ENCODE measurements at regions not wholly inside any gene's neighbourhood (a gene's known extent, or its start where the extent isn't known, plus 50 kb on each side); places are given as distances from the start of the nearest gene placed in this dataset.

DNA sequence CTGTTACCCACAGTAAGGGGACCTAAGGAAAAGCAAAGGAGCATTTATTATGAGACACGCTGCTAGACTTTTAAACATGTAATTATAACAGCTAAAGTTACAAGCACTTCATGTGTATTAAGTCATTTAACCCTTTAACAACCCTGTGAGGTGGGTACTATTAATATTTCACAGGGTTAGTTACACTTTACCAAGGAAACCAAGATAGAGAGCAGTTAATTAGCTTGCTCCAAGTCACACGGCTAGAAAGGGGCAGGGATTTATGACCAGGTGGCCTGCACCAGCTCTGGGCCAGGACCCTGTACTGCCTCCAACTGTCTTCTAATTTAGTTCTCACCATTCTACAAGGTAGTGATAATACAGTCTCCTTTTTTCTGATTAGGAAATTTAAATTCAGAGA, 74.9 kb downstream of the RPL27A start:
- no peak overlapping the region for H3K4me3 ChIP-seq (replicated peaks; ENCODE audit: insufficient read depth, low read length)
- TF ChIP-seq POLR2AphosphoS5 (IDR thresholded peaks at IDR 0.05; ENCODE audit: low read depth), result no peak
- TF ChIP-seq, protein P1, sequence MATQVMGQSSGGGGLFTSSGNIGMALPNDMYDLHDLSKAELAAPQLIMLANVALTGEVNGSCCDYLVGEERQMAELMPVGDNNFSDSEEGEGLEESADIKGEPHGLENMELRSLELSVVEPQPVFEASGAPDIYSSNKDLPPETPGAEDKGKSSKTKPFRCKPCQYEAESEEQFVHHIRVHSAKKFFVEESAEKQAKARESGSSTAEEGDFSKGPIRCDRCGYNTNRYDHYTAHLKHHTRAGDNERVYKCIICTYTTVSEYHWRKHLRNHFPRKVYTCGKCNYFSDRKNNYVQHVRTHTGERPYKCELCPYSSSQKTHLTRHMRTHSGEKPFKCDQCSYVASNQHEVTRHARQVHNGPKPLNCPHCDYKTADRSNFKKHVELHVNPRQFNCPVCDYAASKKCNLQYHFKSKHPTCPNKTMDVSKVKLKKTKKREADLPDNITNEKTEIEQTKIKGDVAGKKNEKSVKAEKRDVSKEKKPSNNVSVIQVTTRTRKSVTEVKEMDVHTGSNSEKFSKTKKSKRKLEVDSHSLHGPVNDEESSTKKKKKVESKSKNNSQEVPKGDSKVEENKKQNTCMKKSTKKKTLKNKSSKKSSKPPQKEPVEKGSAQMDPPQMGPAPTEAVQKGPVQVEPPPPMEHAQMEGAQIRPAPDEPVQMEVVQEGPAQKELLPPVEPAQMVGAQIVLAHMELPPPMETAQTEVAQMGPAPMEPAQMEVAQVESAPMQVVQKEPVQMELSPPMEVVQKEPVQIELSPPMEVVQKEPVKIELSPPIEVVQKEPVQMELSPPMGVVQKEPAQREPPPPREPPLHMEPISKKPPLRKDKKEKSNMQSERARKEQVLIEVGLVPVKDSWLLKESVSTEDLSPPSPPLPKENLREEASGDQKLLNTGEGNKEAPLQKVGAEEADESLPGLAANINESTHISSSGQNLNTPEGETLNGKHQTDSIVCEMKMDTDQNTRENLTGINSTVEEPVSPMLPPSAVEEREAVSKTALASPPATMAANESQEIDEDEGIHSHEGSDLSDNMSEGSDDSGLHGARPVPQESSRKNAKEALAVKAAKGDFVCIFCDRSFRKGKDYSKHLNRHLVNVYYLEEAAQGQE (IDR thresholded peaks at IDR 0.05; ENCODE audit: insufficient replicate concordance, low read depth), result no peak
- TF ChIP-seq, protein P2, sequence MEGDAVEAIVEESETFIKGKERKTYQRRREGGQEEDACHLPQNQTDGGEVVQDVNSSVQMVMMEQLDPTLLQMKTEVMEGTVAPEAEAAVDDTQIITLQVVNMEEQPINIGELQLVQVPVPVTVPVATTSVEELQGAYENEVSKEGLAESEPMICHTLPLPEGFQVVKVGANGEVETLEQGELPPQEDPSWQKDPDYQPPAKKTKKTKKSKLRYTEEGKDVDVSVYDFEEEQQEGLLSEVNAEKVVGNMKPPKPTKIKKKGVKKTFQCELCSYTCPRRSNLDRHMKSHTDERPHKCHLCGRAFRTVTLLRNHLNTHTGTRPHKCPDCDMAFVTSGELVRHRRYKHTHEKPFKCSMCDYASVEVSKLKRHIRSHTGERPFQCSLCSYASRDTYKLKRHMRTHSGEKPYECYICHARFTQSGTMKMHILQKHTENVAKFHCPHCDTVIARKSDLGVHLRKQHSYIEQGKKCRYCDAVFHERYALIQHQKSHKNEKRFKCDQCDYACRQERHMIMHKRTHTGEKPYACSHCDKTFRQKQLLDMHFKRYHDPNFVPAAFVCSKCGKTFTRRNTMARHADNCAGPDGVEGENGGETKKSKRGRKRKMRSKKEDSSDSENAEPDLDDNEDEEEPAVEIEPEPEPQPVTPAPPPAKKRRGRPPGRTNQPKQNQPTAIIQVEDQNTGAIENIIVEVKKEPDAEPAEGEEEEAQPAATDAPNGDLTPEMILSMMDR (IDR thresholded peaks at IDR 0.05; ENCODE audit: insufficient read depth, low read length), result no peak
- no peak for TF ChIP-seq GABPA (IDR thresholded peaks at IDR 0.05; ENCODE audit: low read depth)
- H3K27me3 ChIP-seq (ENCODE audit: insufficient read depth, poor library complexity, severe bottlenecking), result no peaks in the 10 kb centered on the region
- DNase-seq (ENCODE audit: low read depth in 1 of 2, low spot score in 1 of 2), result no peak
- no peak overlapping the region for H3K27ac ChIP-seq (replicated peaks)

DNA sequence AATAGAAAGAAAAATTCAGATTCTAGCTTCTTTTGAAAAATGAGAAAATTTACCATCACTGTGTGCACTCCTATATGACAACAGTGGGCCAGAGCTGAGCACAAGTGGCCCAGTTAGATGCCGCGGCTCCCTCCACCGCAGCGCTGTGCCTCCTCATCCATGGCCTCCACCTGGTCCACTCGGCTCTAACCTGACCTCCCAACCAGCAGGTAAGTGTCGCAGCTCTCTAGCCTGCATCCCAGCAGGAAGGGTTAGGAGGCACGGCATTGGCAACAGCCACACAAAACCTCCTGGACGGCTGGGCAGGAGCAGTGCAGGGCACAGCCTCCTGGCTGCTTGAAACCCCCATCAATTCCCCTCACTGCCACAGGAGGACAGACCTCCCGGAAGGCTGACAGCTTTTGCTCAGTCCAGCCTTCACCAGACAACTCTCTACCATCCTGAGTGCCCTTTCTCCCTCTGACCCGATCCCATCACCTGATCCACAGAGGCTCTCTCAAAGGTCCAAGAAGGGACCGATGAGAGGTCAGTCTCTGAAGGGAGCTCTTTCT, 76.1 kb downstream of the RPL27A start:
- TF ChIP-seq GABPA (IDR thresholded peaks at IDR 0.05; ENCODE audit: low read depth), result no peak
- TF ChIP-seq, protein P2 (IDR thresholded peaks at IDR 0.05; ENCODE audit: insufficient read depth, low read length), result no peak
- no peak for TF ChIP-seq POLR2AphosphoS5 (IDR thresholded peaks at IDR 0.05; ENCODE audit: low read depth)
- TF ChIP-seq SPI1 (IDR thresholded peaks at IDR 0.05; ENCODE audit: borderline replicate concordance, low read depth), result no peak
- TF ChIP-seq, protein P1 (IDR thresholded peaks at IDR 0.05; ENCODE audit: insufficient replicate concordance, low read depth), result no peak
- no peak overlapping the region for H3K27ac ChIP-seq (replicated peaks)
- H3K4me3 ChIP-seq (replicated peaks; ENCODE audit: insufficient read depth, low read length), result no peak overlapping the region
- H3K27me3 ChIP-seq (ENCODE audit: insufficient read depth, poor library complexity, severe bottlenecking), result no peaks in the 10 kb centered on the region
- no peak for DNase-seq (ENCODE audit: low read depth in 1 of 2, low spot score in 1 of 2)

DNA sequence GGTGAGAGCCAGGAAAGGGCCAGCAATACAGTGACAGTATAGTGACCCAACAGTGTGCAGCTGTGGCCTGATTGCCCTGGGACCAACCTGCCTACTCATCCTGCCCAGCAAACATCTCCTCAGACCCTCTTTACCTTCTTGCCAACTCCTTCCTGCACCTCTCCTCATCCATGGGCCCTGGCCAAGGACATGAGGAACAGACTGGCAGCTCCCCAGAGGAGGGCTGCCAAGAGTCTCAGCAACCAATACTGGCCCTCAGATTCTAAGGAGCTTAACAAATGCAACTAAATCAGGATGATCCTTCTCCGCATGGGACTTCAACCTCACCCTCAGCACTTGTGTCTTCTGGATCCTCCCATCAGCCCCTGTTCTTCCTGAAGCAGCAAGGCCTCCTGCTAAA, 77.0 kb downstream of the RPL27A start:
- Histone ChIP-seq H3K27ac (replicated peaks) (no peak overlapping the region), H3K27me3 (ENCODE audit: insufficient read depth, poor library complexity, severe bottlenecking) (no peaks in the 10 kb centered on the region), H3K4me3 (replicated peaks; ENCODE audit: insufficient read depth, low read length) (no peak overlapping the region)
- no peak for DNase-seq (ENCODE audit: low read depth in 1 of 2, low spot score in 1 of 2)
- TF ChIP-seq, protein P1 (IDR thresholded peaks at IDR 0.05; ENCODE audit: insufficient replicate concordance, low read depth), result no peak
- TF ChIP-seq, protein P2 (IDR thresholded peaks at IDR 0.05; ENCODE audit: insufficient read depth, low read length), result no peak
- no peak for TF ChIP-seq POLR2AphosphoS5 (IDR thresholded peaks at IDR 0.05; ENCODE audit: low read depth)
- no peak for TF ChIP-seq GABPA (IDR thresholded peaks at IDR 0.05; ENCODE audit: low read depth)
- TF ChIP-seq SPI1 (IDR thresholded peaks at IDR 0.05; ENCODE audit: borderline replicate concordance, low read depth), result no peak

All from HL-60 (cell line).